ENCODE measurements at regions not wholly inside any gene's neighbourhood (a gene's known extent, or its start where the extent isn't known, plus 50 kb on each side); places are given as distances from the start of the nearest gene placed in this dataset.

DNA sequence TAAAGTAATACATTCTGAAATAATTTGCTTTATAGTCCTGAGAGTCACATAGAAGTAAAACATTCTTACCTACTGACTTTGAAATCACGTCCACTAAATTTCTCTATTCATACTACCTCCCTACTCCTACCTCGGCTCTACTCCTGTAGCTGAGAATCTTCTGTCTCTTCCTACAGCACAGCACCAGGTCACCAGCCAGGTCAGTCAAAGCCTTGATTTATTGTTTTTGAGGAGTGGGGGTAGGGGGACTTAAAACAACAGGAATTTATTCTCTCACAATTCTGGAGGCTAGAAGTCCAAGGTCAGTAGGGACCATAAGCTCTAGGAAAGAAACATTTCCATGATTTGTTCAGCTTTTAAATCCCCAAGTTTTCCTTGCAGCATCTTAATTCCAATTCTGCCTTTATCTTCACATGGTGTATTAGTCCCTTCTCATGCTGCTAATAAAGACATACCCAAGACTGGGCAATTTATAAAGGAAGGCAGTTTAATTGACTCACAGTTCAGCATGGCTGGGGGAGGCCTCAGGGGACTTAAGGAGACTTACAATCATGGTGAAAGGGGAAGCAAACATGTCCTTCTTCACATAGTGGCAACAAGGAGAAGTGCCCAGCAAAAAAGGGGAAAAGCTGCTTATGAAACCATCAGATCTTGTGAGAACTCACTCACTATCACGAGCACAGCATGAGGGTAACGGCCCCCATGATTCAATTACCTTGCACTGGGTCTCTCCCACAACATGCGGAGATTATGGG is 49.6 kb upstream of the CCNG1 start:
- intact Hi-C loops (cut with DNase I), result no loop called here

More for the DNA sequence above, 49.6 kb upstream of the CCNG1 start:
- no peaks in the 10 kb centered on the region for H3K9me3 ChIP-seq (replicated peaks in 1 of 3)
- no peaks in the 10 kb centered on the region for H3K4me1 ChIP-seq (replicated peaks in 1 of 2)
- no peak for DNase-seq
- WGBS, 4 donors, result 73 to 80% (median 75%) methylated on average over 5 of the region's 5 CpGs
- no peak overlapping the region for H3K4me3 ChIP-seq
- no peaks in the 10 kb centered on the region for H3K27me3 ChIP-seq
- H3K36me3 ChIP-seq (replicated peaks in 1 of 2), result no peaks in the 10 kb centered on the region
- no peak overlapping the region for H3K27ac ChIP-seq
- TF ChIP-seq, protein P1, sequence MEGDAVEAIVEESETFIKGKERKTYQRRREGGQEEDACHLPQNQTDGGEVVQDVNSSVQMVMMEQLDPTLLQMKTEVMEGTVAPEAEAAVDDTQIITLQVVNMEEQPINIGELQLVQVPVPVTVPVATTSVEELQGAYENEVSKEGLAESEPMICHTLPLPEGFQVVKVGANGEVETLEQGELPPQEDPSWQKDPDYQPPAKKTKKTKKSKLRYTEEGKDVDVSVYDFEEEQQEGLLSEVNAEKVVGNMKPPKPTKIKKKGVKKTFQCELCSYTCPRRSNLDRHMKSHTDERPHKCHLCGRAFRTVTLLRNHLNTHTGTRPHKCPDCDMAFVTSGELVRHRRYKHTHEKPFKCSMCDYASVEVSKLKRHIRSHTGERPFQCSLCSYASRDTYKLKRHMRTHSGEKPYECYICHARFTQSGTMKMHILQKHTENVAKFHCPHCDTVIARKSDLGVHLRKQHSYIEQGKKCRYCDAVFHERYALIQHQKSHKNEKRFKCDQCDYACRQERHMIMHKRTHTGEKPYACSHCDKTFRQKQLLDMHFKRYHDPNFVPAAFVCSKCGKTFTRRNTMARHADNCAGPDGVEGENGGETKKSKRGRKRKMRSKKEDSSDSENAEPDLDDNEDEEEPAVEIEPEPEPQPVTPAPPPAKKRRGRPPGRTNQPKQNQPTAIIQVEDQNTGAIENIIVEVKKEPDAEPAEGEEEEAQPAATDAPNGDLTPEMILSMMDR (IDR thresholded peaks at IDR 0.05), result no peak
- no peak for TF ChIP-seq POLR2A (IDR thresholded peaks at IDR 0.05)

Small RNAs in the stretch of these regions (small RNA-seq; reads per million reads assigned to genes)
- 0 reads per million in 2 donors for gene RNU6-164P

Data from adrenal gland (tissue), 9 donors.